ENCODE measurements at regions not wholly inside any gene's neighbourhood (a gene's known extent, or its start where the extent isn't known, plus 50 kb on each side); places are given as distances from the start of the nearest gene placed in this dataset.

- no peak for DNase-seq (ENCODE audit: low spot score)
These were observed 75.3 kb downstream of the NAP1L3 start for GRCh38 chrX:93598076-93598475.

- no peak for DNase-seq (ENCODE audit: low spot score)
These were observed 78.6 kb downstream of the NAP1L3 start for GRCh38 chrX:93594780-93595179.

GRCh38 chrX:93593966-93594365 lies 79.4 kb downstream of the NAP1L3 start:
- DNase-seq (ENCODE audit: low spot score), result no peak

- DNase-seq (ENCODE audit: low spot score), result no peak
These were observed 82.0 kb downstream of the NAP1L3 start for GRCh38 chrX:93591398-93591797.

GRCh38 chrX:93585661-93586060 lies 87.7 kb downstream of the NAP1L3 start:
- DNase-seq (ENCODE audit: low spot score), result no peak

GRCh38 chrX:93580634-93581033 lies 92.7 kb downstream of the NAP1L3 start:
- DNase-seq (ENCODE audit: low spot score), result no peak

GRCh38 chrX:93538575-93538974 lies 134.8 kb downstream of the NAP1L3 start:
- DNase-seq (ENCODE audit: low spot score), result peak; percentile 2

DNA sequence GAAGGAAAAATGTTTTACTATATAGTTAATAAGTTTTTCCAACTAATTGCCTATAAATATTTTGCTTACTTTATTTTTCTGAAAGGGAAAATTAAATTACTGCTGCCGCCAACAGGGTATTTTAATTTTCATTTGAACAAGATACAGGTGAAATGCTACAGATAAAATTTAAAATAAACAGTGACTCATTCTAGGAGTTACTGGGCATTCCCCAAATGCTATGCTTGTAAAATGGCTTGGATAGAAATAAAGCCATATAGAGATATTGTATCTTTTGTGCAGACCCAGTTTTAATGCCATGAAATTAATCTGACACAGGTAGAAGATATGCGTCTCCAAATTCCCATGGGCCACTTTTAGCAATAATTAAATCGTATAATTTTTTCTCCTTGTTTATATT lies 144.5 kb downstream of the NAP1L3 start:
- DNase-seq (ENCODE audit: low spot score), result no peak
